HEK293T (cell line): ENCODE measurements at regions not wholly inside any gene's neighbourhood (a gene's known extent, or its start where the extent isn't known, plus 50 kb on each side); places are given as distances from the start of the nearest gene placed in this dataset.

Experiments
- CTCF ChIA-PET: fragments of 350-600 bp; formaldehyde crosslinking; extraction: SDS; loops from one replicate; lab custom pipeline; 2021; ENCODE audit warnings: antibody characterized with exemption, inconsistent platforms; lab: Yijun Ruan, JAX
- POLR2A ChIA-PET: fragments of 350-600 bp; formaldehyde crosslinking; extraction: SDS; loops from one replicate; lab custom pipeline; 2020; ENCODE audit warnings: antibody characterized with exemption, inconsistent platforms; lab: Yijun Ruan, JAX
- DNase-seq: peaks from one replicate; pipeline ENCODE4 v3.0.0; 2012; ENCODE audit warnings: mixed read lengths; ENCODE audit errors: extremely low spot score
- ARNT ChIP-seq: fragments of 450-650 bp; IDR thresholded peaks from 2 replicates; pipeline ENCODE4 v1.6.1; 2017; ENCODE audit warnings: mild to moderate bottlenecking
- BHLHE40 ChIP-seq: fragments of 450-650 bp; IDR thresholded peaks from 2 replicates; pipeline ENCODE4 v1.6.1; 2016; ENCODE audit warnings: mild to moderate bottlenecking, moderate library complexity, borderline replicate concordance
- CTBP1 ChIP-seq: fragments of 450-650 bp; IDR thresholded peaks from 2 replicates; pipeline ENCODE4 v1.6.1; 2016; ENCODE audit warnings: borderline replicate concordance
- ELF4 ChIP-seq: fragments of 450-650 bp; IDR thresholded peaks from 2 replicates; pipeline ENCODE4 v1.6.1; 2017; ENCODE audit warnings: antibody characterized with exemption
- FOXA1 ChIP-seq: fragments of 450-650 bp; IDR thresholded peaks from 2 replicates; pipeline ENCODE4 v1.6.1; 2016; ENCODE audit warnings: mild to moderate bottlenecking
- FOXK2 ChIP-seq: fragments of 450-650 bp; IDR thresholded peaks from 2 replicates; pipeline ENCODE4 v1.6.1; 2016; ENCODE audit warnings: mild to moderate bottlenecking
- FOXM1 ChIP-seq: fragments of 450-650 bp; IDR thresholded peaks from 2 replicates; pipeline ENCODE4 v1.6.1; 2017; ENCODE audit warnings: mild to moderate bottlenecking, borderline replicate concordance
- HDGF ChIP-seq: fragments of 450-650 bp; IDR thresholded peaks from 2 replicates; pipeline ENCODE4 v1.6.1; 2017; ENCODE audit warnings: antibody characterized with exemption, borderline replicate concordance
- L3MBTL2 ChIP-seq: fragments of 450-650 bp; conservative IDR thresholded peaks from 2 replicates; pipeline ENCODE4 v1.6.1; 2016; ENCODE audit warnings: mild to moderate bottlenecking
- LEF1 ChIP-seq: fragments of 450-650 bp; IDR thresholded peaks from 2 replicates; pipeline ENCODE4 v1.6.1; 2017; ENCODE audit warnings: mild to moderate bottlenecking, borderline replicate concordance
- NFRKB ChIP-seq: fragments of 450-650 bp; IDR thresholded peaks from 2 replicates; pipeline ENCODE4 v1.6.1; 2016; ENCODE audit warnings: mild to moderate bottlenecking, moderate library complexity
- SP1 ChIP-seq: fragments of 450-650 bp; IDR thresholded peaks from 2 replicates; pipeline ENCODE4 v1.6.1; 2017
- SUZ12 ChIP-seq: fragments of 450-650 bp; IDR thresholded peaks from 2 replicates; pipeline ENCODE4 v1.6.1; 2016; ENCODE audit warnings: mild to moderate bottlenecking
- TARDBP ChIP-seq: fragments of 450-650 bp; IDR thresholded peaks from 2 replicates; pipeline ENCODE4 v1.6.1; 2016
- ZNF384 ChIP-seq: fragments of 450-650 bp; IDR thresholded peaks from 2 replicates; pipeline ENCODE4 v1.6.1; 2016
- TF ChIP-seq, protein P1 (sequence below): fragments of 450-650 bp; IDR thresholded peaks from 2 replicates; pipeline ENCODE4 v1.6.1; 2016

DNA sequence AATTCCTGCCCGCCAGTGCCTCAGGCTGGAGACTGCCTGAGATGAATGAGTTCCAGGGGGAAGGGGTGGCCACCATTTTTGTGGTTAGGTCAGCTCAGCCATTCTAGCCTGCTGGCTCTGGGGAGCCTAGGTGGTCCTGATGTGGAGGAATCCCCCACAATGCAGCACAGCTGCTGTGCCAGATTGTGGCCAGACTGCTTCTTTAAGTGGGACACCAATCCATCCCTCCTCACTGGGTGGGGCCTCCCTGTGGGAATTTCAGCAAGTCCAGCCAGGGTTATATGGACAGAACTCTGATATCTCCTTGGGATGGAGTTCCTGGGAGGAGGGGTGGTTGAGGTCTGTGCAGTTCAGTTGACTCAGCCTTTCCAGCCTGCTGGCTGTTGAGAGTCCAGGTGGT lies 51.2 kb upstream of the DAP start:
- no peak for DNase-seq
- TF ChIP-seq SUZ12: no peak
- no peak for TF ChIP-seq HDGF
- TF ChIP-seq FOXA1: no peak
- no peak for TF ChIP-seq ELF4
- no peak for TF ChIP-seq FOXK2
- no peak for TF ChIP-seq ZNF384
- TF ChIP-seq FOXM1: no peak
- TF ChIP-seq LEF1: no peak
- TF ChIP-seq SP1: no peak
- no peak for TF ChIP-seq ARNT
- no peak for TF ChIP-seq BHLHE40
- no peak for TF ChIP-seq L3MBTL2
- no peak for TF ChIP-seq TARDBP
- TF ChIP-seq, protein P1, sequence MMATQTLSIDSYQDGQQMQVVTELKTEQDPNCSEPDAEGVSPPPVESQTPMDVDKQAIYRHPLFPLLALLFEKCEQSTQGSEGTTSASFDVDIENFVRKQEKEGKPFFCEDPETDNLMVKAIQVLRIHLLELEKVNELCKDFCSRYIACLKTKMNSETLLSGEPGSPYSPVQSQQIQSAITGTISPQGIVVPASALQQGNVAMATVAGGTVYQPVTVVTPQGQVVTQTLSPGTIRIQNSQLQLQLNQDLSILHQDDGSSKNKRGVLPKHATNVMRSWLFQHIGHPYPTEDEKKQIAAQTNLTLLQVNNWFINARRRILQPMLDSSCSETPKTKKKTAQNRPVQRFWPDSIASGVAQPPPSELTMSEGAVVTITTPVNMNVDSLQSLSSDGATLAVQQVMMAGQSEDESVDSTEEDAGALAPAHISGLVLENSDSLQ: no peak
- TF ChIP-seq NFRKB: no peak
- TF ChIP-seq CTBP1: no peak
- CTCF ChIA-PET: no interaction called here

More for the DNA sequence above, 51.2 kb upstream of the DAP start:
- POLR2A ChIA-PET: no interaction called here
